ENCODE measurements at regions not wholly inside any gene's neighbourhood (a gene's known extent, or its start where the extent isn't known, plus 50 kb on each side); places are given as distances from the start of the nearest gene placed in this dataset.

GRCh38 chr2:104597942-104598341 lies 256.0 kb upstream of the POU3F3 start:
- Histone ChIP-seq H3K9me2 (ENCODE audit: insufficient read depth, low read length) (no peaks in the 10 kb centered on the region), H3K27ac (ENCODE audit: low read length) (no peak overlapping the region), H3K79me2 (replicated peaks; ENCODE audit: insufficient read depth, low read length) (no peaks in the 10 kb centered on the region), H3K9ac (ENCODE audit: low read length) (no peak overlapping the region), H3K4me3 (ENCODE audit: low read length) (no peak overlapping the region), H3K27me3 (ENCODE audit: insufficient read depth, low read depth, low read length) (no peaks in the 10 kb centered on the region), H4K20me1 (ENCODE audit: insufficient read depth) (no peaks in the 10 kb centered on the region), H3K9me3 (ENCODE audit: low read length) (peaks cover 5% of the 10 kb centered on the region), H3K4me2 (ENCODE audit: low read length) (no peak overlapping the region), H3F3A (ENCODE audit: insufficient read depth, low read length, poor library complexity, severe bottlenecking) (no peaks in the 10 kb centered on the region), H2AFZ (ENCODE audit: low read depth, low read length) (no peak overlapping the region), H3K36me3 (ENCODE audit: insufficient read depth, low read length) (no peaks in the 10 kb centered on the region)
- TF ChIP-seq SMC3 (conservative IDR thresholded peaks at IDR 0.05; ENCODE audit: poor library complexity) = no peak
- no peak for TF ChIP-seq MXI1 (conservative IDR thresholded peaks at IDR 0.05; ENCODE audit: poor library complexity, severe bottlenecking)
- no peak for TF ChIP-seq EZH2 (IDR thresholded peaks at IDR 0.05; ENCODE audit: borderline replicate concordance, insufficient read depth, low read length, poor library complexity, severe bottlenecking)
- TF ChIP-seq POLR2AphosphoS5 (IDR thresholded peaks at IDR 0.05) = no peak
- TF ChIP-seq EP300 (conservative IDR thresholded peaks at IDR 0.05; ENCODE audit: poor library complexity, severe bottlenecking) = no peak
- TF ChIP-seq RAD21 (conservative IDR thresholded peaks at IDR 0.05) = no peak
- TF ChIP-seq REST (IDR thresholded peaks at IDR 0.05; ENCODE audit: borderline replicate concordance) = no peak
- TF ChIP-seq TAF1 (IDR thresholded peaks at IDR 0.05; ENCODE audit: low read depth) = no peak

- H3K9me2 ChIP-seq (ENCODE audit: insufficient read depth, low read length) = no peaks in the 10 kb centered on the region
- no peak overlapping the region for H3K4me3 ChIP-seq (ENCODE audit: low read length)
- no peak overlapping the region for H3K4me2 ChIP-seq (ENCODE audit: low read length)
- H3K9me3 ChIP-seq (ENCODE audit: low read length) = peaks cover 5% of the 10 kb centered on the region
- no peaks in the 10 kb centered on the region for H3K27me3 ChIP-seq (ENCODE audit: insufficient read depth, low read depth, low read length)
- no peak overlapping the region for H2AFZ ChIP-seq (ENCODE audit: low read depth, low read length)
- TF ChIP-seq POLR2AphosphoS5 (IDR thresholded peaks at IDR 0.05) (no peak), TAF1 (IDR thresholded peaks at IDR 0.05; ENCODE audit: low read depth) (no peak), MXI1 (conservative IDR thresholded peaks at IDR 0.05; ENCODE audit: poor library complexity, severe bottlenecking) (no peak), SMC3 (conservative IDR thresholded peaks at IDR 0.05; ENCODE audit: poor library complexity) (no peak), EZH2 (IDR thresholded peaks at IDR 0.05; ENCODE audit: borderline replicate concordance, insufficient read depth, low read length, poor library complexity, severe bottlenecking) (no peak), REST (IDR thresholded peaks at IDR 0.05; ENCODE audit: borderline replicate concordance) (no peak)
- no peaks in the 10 kb centered on the region for H3F3A ChIP-seq (ENCODE audit: insufficient read depth, low read length, poor library complexity, severe bottlenecking)
- no peak overlapping the region for H3K27ac ChIP-seq (ENCODE audit: low read length)
- no peaks in the 10 kb centered on the region for H3K79me2 ChIP-seq (replicated peaks; ENCODE audit: insufficient read depth, low read length)
- no peaks in the 10 kb centered on the region for H3K36me3 ChIP-seq (ENCODE audit: insufficient read depth, low read length)
- H4K20me1 ChIP-seq (ENCODE audit: insufficient read depth) = no peaks in the 10 kb centered on the region
- H3K9ac ChIP-seq (ENCODE audit: low read length) = no peak overlapping the region
Observed at GRCh38 chr2:104598636-104599035, 255.3 kb upstream of the POU3F3 start.
